ENCODE measurements at regions not wholly inside any gene's neighbourhood (a gene's known extent, or its start where the extent isn't known, plus 50 kb on each side); places are given as distances from the start of the nearest gene placed in this dataset.

DNA sequence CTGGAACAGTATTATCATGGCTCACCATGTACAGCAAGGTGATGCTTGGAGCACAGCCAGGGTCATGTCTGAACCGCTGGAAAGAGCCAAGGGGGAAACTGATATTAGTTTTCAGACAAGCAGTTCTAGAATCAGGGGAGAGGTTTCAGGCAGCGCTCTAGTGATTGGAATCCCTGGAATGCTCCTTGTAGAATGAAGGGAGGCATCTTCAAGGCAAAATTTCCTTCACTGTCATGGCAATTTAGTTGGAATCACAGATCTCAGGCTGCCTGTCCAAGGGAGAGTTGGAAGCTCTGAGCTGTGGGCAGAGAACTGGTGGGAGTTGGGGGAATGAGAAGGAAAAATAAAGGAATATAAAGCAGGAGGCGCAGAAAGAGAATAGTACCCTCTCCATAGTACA lies 737.1 kb downstream of the PTPRU start:
- DNase-seq: no peak

GRCh38 chr1:29972421-29973053 lies 736.2 kb downstream of the PTPRU start:
- peak; percentile 3 for DNase-seq

DNA sequence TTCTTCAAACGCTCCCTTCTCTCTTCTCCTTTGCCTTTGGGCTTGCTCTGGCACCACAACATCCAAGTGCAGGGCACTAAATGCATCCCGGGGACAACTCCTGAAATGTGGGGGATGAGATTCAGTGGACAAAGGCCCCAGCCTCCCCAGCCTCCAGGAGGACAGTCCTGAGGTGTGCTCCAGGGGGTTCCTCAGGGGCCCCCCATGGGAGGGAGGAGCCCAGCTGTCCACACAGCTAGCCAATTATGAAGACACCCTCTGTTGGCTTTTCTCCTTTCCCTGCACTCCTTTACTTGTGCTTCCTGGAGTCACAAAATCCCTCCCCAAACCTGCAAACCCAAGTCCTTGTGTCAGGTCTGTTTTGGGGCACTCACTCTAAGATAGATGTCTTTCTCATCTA lies 735.4 kb downstream of the PTPRU start:
- DNase-seq: no peak

- DNase-seq: no peak
These were observed 734.5 kb downstream of the PTPRU start for GRCh38 chr1:29970747-29971325.

GRCh38 chr1:29969576-29969975 lies 733.3 kb downstream of the PTPRU start:
- DNase-seq: no peak

DNA sequence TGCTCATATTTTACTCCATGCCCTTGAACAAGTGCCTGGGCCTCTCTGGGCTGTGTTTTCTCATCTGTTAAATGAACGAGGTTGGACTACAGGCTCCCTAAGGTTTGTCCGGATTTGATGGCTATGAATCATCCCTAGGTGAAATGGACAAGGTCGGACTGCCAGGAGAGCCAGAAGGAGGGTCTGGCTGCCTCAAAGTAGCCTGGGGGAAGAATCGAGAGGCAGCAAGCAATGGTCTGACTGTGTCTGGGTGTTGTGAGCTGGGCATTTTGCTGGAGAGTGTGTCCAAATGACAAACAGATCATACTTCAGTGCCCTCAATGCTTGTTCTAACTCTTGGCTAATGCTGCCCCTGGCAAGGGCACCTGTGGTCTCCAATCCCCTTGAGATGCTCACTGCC lies 730.9 kb downstream of the PTPRU start:
- DNase-seq: no peak

DNA sequence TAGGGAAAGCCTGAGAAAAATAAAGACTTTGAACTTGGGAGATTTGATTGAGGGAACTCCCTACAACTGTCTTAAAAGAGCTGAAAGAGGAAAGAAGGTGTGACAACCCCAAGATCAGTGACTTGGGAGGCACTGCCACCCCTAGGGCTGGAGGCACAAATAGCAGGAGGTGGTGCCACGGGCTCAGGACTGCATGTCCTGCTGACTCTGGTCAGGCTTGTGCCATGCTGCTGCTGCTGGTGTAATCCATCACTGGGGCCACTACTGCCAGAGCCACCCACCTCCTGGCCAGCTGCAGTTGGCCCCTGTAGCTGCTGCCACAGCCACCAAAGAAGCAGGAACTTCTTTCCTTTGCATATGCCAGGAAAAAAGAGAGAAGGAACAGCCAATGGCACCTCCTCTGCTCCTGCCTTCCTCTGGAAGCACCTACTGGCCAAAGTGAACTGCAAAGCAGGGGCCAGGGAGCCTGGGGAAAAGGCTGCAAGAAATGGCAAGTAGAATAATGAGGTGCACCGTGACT lies 730.3 kb downstream of the PTPRU start:
- DNase-seq: no peak

DNA sequence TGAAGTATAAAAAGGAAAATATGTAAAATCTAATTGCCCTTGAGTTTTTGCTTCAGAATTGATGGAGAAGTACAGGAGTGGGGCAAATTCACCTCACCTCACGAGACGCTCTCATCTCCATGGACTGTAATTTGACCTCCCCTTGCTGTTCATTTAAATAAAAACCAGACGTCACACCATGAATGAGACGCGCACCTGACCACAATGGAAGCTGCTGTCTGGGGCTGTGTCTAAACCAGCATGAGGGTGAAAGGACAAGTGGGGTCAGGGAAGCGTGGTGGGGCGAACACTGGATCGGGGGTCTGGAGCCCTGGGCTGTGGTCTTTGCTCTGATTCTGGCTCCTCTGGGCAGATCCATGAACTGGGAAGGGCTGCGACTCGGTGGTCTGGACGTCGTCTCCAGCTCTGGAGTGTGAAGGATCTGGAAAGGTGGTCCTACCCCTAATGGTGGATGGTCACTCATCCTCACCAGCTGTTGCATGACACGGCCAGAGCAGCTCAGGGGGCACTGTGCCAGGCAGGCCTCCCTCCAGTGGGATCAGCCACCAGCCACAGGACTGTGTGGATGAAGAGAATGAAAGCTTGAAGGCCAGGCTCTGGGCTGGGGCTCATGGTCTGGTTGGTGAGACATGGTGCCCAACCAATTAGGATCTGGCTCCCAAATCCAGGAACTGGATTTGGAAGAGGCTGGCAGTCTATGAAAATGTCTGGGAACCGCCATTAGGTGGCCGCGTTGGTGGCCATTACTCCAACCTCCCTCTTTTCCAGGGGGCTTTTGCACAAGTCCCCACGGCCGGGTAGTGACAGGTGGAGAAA lies 728.6 kb downstream of the PTPRU start:
- peak; percentile 24 for DNase-seq

- no peak for DNase-seq
These were observed 727.6 kb downstream of the PTPRU start for GRCh38 chr1:29963946-29964345.

GRCh38 chr1:29962831-29963247 lies 726.5 kb downstream of the PTPRU start:
- DNase-seq: peak; percentile 34

GRCh38 chr1:29962336-29962735 lies 726.0 kb downstream of the PTPRU start:
- DNase-seq: no peak

- DNase-seq: no peak
These were observed 725.2 kb downstream of the PTPRU start for GRCh38 chr1:29961293-29962059.

DNA sequence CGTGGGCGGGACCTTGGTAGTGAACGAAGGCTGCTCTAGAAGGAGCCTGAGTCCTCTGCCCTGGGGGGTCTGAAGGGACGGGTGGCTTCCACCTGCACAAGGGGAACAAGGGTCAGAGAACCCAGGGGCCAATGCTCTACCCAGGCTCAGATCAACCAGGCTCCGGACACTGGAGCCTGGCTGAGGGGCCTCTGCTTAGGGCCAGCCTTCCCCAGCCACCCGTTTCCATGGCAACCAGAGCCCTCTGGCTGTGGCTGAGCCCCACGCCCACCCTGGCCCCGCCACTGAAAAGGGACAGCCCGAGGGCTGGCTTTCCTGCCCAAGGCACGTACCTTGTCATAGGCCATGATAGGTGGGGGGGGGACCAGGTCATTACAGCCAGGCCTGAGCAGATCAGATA lies 724.6 kb downstream of the PTPRU start:
- no peak for DNase-seq

- DNase-seq: no peak
These were observed 723.9 kb downstream of the PTPRU start for GRCh38 chr1:29960156-29960755.

GRCh38 chr1:29959356-29959755 lies 723.0 kb downstream of the PTPRU start:
- no peak for DNase-seq

- no peak for DNase-seq
These were observed 721.9 kb downstream of the PTPRU start for GRCh38 chr1:29958271-29958670.

DNA sequence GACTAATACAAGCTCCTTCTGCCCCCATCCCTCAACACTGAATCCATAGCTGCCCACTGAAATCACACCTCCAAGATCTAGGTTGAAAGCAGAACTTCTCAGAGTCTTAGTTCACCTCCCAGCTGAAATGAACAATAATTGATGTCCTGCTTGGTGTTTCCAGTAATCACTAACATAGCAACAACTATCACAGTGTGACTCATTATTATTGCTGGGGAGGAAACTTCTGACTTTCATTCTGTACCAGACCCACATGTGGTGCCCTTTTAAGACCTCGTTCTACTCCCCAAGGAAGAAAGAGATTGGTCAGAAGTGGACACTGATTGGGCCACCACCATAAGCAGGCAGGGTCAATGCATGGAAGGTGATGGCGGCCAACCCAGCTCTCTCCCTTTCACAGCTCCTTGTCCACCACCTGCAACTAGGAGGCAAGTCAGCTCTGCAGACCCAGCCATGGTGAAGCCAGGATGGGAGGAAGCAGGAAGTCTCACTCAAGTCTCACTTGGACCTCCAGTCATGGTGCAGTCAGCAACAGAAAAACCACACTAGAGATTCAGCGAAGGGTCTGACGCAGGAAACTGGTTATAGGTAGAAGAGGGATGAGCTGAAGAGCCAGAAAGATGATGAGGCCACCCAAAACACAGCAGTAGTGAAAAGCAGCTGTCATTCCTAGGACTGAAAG lies 720.2 kb downstream of the PTPRU start:
- DNase-seq: no peak

- DNase-seq: no peak
These were observed 718.3 kb downstream of the PTPRU start for GRCh38 chr1:29954591-29954990.

- DNase-seq: no peak
These were observed 717.6 kb downstream of the PTPRU start for GRCh38 chr1:29953961-29954360.

DNA sequence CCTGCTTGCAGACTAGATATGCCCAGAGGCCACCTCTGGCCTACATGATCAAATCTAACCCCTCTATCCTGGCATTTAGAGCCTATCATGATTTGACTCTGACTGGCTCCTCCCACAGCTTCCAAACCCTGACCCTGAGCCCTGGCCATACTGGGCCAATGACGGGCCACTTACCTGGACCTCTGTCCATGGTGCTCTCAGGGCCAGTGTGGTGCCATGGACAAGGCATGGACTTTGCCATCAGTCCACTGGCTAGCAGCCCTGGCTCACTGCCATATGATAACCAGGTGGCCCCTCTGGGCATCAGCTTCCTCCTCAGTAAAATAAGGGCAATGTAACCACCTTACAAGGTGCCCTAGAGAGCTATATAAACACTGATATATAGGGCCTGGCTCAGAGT lies 713.4 kb downstream of the PTPRU start:
- DNase-seq: peak; percentile 3

DNA sequence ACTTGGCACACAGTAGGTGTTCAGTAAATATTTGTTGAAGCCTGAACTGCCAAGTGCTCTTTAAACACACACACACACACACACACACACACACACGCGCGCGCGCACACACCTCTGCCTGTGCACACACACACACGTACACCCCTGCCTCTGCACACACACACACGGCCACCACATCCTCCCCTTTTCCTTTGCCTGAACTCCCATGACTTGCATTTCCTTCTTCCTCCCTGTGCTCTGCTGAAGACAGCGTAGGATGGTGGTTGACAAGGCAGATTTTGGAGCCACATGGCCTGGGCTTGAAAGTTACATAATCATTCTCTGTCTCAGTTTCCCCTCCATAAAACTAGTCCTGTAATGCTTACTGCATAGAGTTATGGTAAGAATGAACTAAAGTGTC lies 712.3 kb downstream of the PTPRU start:
- DNase-seq: no peak

- DNase-seq: peak; percentile 76
These were observed 709.7 kb downstream of the PTPRU start for GRCh38 chr1:29946057-29946456.
